NCI-H510A (cell line): ENCODE measurements at regions not wholly inside any gene's neighbourhood (a gene's known extent, or its start where the extent isn't known, plus 50 kb on each side); places are given as distances from the start of the nearest gene placed in this dataset.

Experiments used
- DNase-seq: peaks from one replicate; lab custom pipeline; 2025; lab: John Stamatoyannopoulos, UW

DNA sequence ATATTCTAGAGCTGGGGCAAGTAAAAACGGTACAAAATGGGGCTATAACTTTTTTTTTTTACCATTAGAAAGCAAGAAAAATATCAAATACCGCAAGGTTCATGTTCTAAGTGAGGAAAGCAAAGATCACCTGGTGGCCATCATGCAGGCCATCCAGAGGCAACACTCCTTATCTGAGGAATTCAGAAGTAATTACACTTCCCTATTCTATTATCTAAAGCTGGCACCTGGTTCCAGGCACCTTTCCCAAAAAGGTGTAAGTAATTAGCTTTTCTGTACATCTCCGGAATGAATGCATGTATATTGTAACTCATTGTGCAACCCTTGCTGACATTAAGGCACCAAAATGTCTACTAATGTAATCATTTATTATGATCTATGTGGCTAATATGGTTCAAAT, 152.5 kb upstream of the GYPC start:
- no peak for DNase-seq

GRCh38 chr2:126504949-126505348, 151.0 kb upstream of the GYPC start:
- DNase-seq: no peak

DNA sequence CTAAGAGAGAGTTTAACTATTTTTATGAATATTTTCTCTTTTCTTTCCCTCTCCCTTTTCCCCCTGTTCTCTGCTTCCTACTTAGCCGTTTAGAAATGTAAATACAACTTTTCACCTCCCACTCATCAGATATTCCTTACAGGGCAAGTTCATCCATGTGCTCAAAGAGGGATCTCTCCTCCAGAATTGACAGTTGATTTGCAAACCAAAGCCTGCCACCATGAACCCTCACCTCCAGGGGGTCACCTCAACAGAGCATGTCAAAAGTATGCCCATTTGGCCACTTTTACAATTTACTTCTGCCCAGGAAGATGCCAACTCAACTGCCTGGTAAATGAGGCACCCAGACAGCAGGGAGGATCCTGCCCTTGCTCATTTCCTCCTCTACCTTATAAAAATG, 149.2 kb upstream of the GYPC start:
- no peak for DNase-seq

GRCh38 chr2:126507425-126507911, 148.5 kb upstream of the GYPC start:
- DNase-seq: no peak

DNA sequence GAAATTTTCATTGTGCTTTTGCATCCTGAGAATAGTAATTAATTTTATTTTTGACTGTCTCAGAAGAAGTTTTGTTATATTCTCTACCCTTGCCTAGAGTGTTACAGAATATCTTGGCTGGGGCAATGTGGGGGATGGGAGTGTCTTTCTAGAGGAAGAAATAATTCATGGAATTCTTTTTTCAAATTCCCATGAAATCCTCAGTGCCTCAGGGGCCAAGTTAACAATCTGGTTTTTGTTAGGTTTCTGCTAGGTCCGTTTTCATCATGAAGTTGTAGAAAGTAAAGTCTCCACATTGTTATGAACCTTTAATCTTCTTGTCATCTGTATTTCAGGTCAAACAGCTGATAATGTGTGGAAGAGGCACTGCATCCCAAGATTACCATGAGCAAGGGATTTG, 145.6 kb upstream of the GYPC start:
- no peak for DNase-seq

- DNase-seq: no peak
These were observed 145.0 kb upstream of the GYPC start for GRCh38 chr2:126510960-126511359.

DNA sequence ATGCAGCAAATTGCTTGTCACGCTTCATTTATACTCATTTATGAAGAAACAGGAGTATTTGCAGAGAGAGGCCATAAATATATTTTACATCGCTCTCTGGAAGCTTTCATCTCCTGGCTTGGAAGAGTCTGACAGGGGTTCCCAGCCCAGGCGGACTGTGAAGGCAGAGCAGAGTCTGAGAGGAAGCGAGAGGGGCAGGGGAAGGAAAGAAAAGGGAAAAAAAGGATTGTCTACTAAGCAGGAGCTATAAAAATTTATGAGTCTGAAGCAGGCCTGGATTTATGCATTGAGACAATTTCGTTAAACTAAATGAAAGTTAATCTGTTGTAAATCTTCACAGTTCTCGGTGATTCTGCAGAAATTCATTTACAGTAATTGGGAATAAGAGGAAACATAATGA, 143.9 kb upstream of the GYPC start:
- no peak for DNase-seq

GRCh38 chr2:126513033-126513432, 142.9 kb upstream of the GYPC start:
- DNase-seq: no peak

DNA sequence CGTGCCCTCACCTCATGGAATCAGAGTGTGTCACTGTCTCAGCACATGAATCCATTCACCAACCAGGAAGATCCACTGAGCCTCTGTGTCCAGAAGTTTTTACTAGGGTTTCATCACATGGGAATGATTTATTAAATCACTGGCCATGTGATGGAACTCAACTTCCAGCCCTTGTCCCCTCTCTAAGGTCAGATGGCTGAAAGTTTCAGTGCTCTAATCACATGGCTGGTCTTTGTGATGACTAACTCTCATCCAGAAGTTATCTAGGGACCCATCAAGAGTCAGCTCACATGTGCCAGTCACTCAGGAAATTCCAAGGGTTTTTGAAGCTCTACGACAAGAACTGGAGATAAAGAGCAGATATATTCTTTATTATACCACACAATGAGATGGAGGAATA, 140.5 kb upstream of the GYPC start:
- DNase-seq: no peak

DNA sequence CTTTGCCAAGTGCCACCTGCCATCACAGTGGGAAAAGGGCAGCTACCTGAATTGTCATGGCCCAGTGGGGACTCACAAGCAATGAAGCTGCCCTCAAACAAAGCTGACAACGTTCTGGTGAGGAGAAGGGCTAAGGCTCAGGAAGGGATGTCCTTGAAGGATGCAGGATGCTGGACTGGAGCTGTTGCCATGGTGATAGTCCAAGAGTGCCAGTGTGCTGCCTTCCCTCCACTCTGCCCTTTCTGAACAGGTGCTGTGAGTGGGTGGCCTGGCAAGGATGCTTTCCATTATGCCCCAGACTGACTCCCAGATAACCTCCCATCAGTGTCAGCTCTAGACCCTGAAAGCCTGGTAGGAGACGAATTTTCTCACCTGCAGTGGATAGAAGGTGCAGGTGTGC, 137.8 kb upstream of the GYPC start:
- DNase-seq: no peak

GRCh38 chr2:126527836-126528490, 128.0 kb upstream of the GYPC start:
- peak; percentile 19 for DNase-seq

GRCh38 chr2:126531029-126531428, 124.9 kb upstream of the GYPC start:
- DNase-seq: no peak

- no peak for DNase-seq
These were observed 121.5 kb upstream of the GYPC start for GRCh38 chr2:126534478-126534877.

DNA sequence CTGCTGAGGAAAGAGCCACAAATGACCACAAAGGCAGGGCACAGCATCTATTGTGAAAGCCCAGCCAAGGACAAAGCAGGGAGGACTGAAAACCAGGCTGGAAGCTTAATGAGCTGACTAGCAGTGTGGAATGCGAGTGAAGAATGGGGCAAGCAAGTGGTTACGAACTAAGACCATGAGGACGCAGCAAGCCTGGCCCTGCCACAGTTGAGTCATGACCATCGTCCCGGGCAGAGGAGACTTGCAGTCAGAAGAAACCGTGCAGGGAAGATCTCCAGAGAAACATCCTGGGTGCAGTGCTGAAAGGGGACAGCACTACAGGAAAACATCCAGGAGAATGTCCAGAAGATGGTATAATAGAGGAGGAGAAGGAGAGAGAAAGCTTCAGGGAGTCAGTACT, 120.5 kb upstream of the GYPC start:
- DNase-seq: no peak

GRCh38 chr2:126536605-126537200, 119.3 kb upstream of the GYPC start:
- DNase-seq: no peak

- no peak for DNase-seq
These were observed 116.9 kb upstream of the GYPC start for GRCh38 chr2:126539101-126539500.

- no peak for DNase-seq
These were observed 113.7 kb upstream of the GYPC start for GRCh38 chr2:126542247-126542646.

GRCh38 chr2:126543081-126543480, 112.9 kb upstream of the GYPC start:
- DNase-seq: no peak

- no peak for DNase-seq
These were observed 97.9 kb upstream of the GYPC start for GRCh38 chr2:126558029-126558428.

DNA sequence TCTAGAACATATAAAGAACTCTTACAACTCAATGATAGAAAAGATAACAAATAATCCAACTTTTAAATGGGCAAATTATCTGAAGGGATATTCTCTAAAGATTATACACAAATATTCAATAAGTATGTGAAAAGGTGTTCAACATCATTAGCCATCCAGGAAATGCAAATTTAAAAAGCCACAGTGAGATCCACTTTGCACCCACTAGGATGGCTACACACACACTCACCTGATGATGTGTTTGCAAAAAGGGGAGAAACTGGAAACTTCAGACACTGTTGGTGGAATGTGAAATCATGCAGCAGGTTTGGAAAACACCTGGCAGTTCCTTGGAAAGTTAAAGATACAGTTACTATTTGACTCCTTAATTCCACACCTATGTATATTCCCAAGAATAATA, 87.2 kb upstream of the GYPC start:
- no peak for DNase-seq

- DNase-seq: no peak
These were observed 84.6 kb upstream of the GYPC start for GRCh38 chr2:126571403-126571802.

GRCh38 chr2:126575631-126576030, 80.3 kb upstream of the GYPC start:
- DNase-seq: no peak

DNA sequence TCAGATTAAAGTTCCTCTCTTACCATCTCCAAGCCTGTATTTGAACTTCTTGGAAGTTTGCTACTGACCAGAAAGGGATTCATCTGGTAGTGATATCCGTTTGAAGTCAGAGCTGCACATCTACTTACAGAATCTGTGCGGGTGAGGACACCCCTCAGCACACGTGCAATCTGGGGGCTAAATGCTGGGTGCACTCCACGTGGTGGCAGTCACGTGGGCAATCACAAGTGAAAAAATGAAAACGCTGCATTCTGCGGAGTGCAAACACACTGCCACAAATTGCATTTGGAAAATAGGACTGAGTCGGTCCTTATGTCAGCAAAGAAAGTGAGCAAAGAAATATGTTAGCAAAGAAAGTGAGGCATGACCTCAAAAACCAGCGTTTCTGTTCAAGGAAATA, 76.1 kb upstream of the GYPC start:
- no peak for DNase-seq

DNA sequence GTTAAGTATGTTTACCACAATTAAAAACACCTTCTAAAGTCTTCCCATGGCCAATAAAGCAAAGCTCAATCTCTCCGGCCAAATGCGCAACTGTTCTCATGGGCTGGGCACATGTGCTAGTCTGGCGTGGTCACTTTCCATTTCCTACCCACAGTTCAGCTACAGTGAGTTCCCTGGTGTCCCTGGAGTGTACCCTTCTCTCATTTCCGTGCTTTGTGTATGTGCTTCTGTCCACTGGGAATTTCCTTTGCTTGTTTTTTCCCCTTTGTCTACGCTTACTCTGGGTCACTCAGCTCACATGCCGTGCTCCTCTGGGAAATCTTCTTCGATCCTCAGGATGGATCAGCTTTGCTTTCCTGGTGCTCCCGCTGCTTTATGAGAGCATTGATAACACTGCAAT, 69.6 kb upstream of the GYPC start:
- no peak for DNase-seq
